ENCODE measurements at regions not wholly inside any gene's neighbourhood (a gene's known extent, or its start where the extent isn't known, plus 50 kb on each side); places are given as distances from the start of the nearest gene placed in this dataset.

DNA sequence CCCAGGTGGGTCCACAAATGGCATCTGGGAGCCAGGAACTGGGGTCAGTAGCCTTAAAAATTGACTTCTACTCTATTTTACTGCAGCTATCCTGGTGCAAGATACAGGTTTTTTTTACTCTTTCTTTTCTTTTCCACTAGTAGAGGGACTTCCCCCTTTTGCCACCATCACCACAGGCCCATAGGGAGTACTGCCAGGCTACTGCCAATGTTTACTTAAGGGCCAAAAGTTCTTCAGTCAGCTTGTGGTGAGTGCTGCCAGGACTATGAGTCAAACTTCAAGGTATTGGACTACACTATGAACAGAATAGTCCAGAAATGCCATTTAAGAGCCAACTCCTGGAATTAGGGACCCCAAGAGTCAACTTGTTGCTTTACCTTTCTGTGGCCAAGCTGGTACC, 94.7 kb downstream of the EDA2R start:
- peak; percentile 7 for DNase-seq

DNA sequence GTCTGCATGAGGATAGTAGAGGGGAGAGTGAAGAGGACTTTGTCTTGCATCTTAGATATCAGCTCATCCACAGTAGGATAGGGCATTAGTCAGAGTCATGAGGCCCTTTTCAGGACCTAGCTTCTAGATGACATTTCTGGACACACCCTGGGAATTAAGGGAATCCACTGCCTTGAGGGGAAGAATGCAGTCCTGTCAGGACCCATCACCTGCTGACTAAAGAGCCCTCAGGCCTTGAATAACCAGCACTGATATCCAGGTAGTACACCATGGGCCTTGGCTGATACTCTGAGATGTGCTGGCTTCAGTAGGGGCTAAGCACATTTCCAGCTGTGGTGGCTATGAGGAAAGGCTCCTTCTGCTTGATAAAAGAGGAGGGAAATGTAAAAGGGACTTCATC, 134.4 kb downstream of the EDA2R start:
- no peak for DNase-seq

DNA sequence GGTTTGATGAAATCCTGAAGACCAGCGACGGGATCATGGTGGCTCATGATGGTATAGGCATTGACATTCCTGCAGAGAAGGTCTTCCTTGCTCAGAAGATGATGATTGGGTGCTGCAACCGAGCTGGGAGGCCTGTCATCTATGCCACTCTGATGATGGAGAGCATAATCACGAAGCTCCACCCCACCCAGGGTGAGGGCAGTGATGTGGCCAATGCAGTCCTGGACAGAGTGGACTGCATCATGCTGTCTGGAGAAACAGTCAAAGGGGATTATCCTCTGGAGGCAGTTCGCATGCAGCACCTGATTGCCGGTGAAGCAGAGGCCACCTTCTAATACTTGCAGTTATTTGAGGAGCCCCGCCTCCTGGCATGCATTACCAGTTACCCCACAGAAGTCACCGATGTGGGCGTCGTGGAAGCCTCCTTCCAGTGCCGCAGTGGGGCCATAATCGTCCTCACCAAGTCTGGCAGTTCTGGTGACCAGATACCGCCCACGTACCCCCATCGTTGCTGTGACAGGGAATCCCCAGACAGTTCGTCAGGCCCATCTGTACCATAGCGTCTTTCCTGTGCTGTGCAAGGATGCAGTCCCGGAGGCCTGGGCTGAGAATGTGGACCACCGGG, 140.1 kb downstream of the EDA2R start:
- DNase-seq, result no peak

DNA sequence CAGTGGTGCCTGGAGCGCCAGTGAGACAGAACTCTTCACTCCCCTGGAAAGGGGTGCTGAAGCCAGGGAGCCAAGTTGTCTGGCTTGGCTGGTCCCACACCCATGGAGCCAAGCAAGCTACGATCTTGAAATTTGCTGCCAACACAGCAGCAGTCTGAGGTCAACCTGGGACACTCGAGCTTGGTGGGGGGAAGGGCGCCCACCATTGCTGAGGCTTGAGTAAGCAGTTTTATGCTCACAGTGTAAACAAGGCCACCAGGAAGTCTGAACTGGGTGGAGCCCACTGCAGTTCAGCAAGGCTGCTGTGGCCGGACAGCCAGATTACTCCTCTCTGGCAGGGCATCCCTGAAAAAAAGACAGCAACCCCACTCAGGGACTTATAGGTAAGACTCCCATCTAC, 149.5 kb downstream of the EDA2R start:
- peak; percentile 21 for DNase-seq
